ENCODE measurements at regions not wholly inside any gene's neighbourhood (a gene's known extent, or its start where the extent isn't known, plus 50 kb on each side); places are given as distances from the start of the nearest gene placed in this dataset.

DNA sequence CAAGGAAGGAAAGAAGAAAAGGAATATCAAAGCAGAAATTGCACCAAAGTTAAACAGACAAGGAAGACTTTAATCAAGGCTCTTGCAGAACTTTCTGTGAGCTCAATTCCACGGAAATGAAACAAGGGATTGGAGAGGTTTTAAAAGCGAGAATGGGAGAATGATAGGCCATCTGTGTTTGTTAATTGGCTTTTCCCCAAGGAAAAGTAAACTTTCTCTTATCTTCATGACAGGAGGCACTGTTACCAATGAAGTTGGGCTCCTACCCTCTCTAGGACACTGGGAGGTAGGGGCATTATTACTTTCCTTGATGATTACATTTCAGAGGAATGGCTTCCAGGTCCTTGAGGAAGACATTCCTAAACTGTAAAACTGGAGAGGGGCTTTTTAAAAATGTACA lies 328.8 kb upstream of the NWD2 start:
- H3K4me1 Mint-ChIP-seq, result no peaks in the 10 kb centered on the region
- intact Hi-C loops (cut with DNase I, micrococcal nuclease), result no loop called here
- ATAC-seq (no peak), DNase-seq (no peak)
- no peaks in the 10 kb centered on the region for H3K9me3 Mint-ChIP-seq (ENCODE audit: low read depth)
- ChIA-PET POLR2A (no interaction called here), CTCF (no interaction called here)
- no peak overlapping the region for H3K27ac Mint-ChIP-seq
- H3K36me3 Mint-ChIP-seq (ENCODE audit: low read depth), result no peaks in the 10 kb centered on the region
- H3K4me3 Mint-ChIP-seq, result no peak overlapping the region
- H3K27me3 Mint-ChIP-seq, result no peaks in the 10 kb centered on the region

DNA sequence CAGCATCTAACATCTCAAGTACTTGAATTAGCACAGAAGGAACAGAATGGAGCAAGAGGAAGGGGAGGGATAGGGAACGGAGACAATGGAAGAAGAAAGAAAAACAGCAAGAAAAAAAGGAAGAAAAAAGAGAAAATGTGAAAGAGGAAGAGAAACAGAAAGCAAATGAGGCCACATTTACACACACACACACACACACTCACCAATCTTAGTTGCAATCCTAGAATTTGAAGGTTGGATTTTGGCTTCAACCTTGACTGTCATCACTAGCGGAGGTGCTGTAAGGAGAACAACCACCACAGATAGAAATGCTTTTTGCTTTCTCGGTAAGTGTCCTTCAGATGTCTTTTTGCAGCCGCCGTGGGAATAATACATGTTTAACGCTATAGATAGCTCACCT lies 327.1 kb upstream of the NWD2 start:
- Mint-ChIP-seq H3K27me3 (no peaks in the 10 kb centered on the region), H3K4me1 (no peaks in the 10 kb centered on the region), H3K36me3 (ENCODE audit: low read depth) (no peaks in the 10 kb centered on the region), H3K9me3 (ENCODE audit: low read depth) (no peaks in the 10 kb centered on the region), H3K27ac (no peak overlapping the region), H3K4me3 (no peak overlapping the region)
- POLR2A ChIA-PET, result no interaction called here
- ATAC-seq (no peak), DNase-seq (no peak)
- intact Hi-C loops (cut with DNase I, micrococcal nuclease), result no loop called here
- CTCF ChIA-PET, result no interaction called here

DNA sequence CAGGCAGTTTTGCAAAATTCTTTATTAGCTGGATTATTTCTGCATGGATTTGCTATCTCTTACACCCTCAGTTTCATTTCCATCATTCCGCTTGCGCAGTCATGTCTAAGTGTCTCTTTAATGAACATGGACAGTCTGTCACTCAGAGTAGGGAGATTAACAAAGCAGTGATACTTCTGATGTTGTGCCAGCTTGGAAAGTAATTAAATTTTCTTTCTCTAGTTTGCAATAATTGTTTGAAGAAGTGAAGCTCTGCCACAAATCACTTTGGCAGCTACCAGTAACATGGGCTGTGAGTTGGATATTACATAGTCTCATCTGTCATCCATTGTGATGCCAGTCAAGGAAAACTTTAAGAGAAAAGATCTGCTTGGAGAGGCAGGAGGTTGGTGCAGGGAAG lies 324.8 kb upstream of the NWD2 start:
- POLR2A ChIA-PET, result no interaction called here
- no peaks in the 10 kb centered on the region for H3K27me3 Mint-ChIP-seq
- H3K4me3 Mint-ChIP-seq, result no peak overlapping the region
- CTCF ChIA-PET, result interaction anchor here (0.6 kb wide), 1 partner anchor 15 kb away, joined by 4 read pairs; no protein-coding TSS in a partner anchor
- intact Hi-C loops (cut with DNase I, micrococcal nuclease), result no loop called here
- ATAC-seq (no peak), DNase-seq (no peak)
- H3K4me1 Mint-ChIP-seq, result no peaks in the 10 kb centered on the region
- no peaks in the 10 kb centered on the region for H3K36me3 Mint-ChIP-seq (ENCODE audit: low read depth)
- H3K9me3 Mint-ChIP-seq (ENCODE audit: low read depth), result no peaks in the 10 kb centered on the region
- H3K27ac Mint-ChIP-seq, result no peak overlapping the region

DNA sequence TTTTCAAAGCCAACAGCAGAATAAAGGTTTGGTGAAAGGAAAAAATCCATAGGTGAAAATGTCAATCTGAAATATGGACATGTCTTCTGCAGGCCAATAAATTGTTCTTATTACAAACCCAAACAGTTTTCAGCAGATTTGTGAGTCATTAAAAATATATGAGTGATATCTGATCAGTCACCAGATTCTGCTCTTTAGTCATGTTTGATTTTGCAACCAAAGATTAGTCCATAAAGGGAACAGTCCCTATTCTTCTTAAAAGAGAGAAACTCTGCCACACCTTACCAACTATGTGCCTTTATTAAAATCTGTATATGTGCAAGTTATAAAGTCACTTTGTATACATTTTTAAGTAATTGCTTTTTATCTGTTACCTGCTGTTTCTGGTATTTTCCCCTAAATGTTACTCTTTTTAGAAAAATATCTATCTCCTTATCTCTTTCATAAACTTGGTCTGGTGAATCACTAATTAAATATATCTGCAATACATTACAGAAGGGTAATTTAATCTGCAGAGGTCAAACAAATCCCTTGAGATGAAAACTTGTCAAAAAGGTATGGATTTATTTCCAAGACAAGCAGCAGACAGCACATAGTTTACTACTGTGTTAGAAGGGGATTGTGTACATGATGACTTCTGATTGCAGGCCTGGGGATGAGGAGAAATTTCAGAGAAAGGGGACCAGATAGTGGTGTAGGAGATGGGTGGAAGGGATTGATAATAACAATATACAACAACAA lies 322.9 kb upstream of the NWD2 start:
- intact Hi-C loops (cut with DNase I, micrococcal nuclease), result no loop called here
- ATAC-seq, result no peak
- H3K27ac Mint-ChIP-seq, result no peak overlapping the region
- H3K4me1 Mint-ChIP-seq, result no peaks in the 10 kb centered on the region
- H3K27me3 Mint-ChIP-seq, result no peaks in the 10 kb centered on the region
- DNase-seq, result no peak
- H3K9me3 Mint-ChIP-seq (ENCODE audit: low read depth), result no peaks in the 10 kb centered on the region
- CTCF ChIA-PET, result no interaction called here
- no peak overlapping the region for H3K4me3 Mint-ChIP-seq
- POLR2A ChIA-PET, result no interaction called here
- no peaks in the 10 kb centered on the region for H3K36me3 Mint-ChIP-seq (ENCODE audit: low read depth)

- Mint-ChIP-seq H3K4me1 (no peaks in the 10 kb centered on the region), H3K36me3 (ENCODE audit: low read depth) (no peaks in the 10 kb centered on the region), H3K27ac (no peak overlapping the region), H3K4me3 (no peak overlapping the region), H3K27me3 (peaks cover 4% of the 10 kb centered on the region), H3K9me3 (ENCODE audit: low read depth) (peaks cover 2% of the 10 kb centered on the region)
- intact Hi-C loops (cut with DNase I, micrococcal nuclease), result no loop called here
- ATAC-seq (no peak), DNase-seq (no peak)
- CTCF ChIA-PET, result no interaction called here
- POLR2A ChIA-PET, result no interaction called here
Observed at GRCh38 chr4:36930562-36931111, 313.9 kb upstream of the NWD2 start.

DNA sequence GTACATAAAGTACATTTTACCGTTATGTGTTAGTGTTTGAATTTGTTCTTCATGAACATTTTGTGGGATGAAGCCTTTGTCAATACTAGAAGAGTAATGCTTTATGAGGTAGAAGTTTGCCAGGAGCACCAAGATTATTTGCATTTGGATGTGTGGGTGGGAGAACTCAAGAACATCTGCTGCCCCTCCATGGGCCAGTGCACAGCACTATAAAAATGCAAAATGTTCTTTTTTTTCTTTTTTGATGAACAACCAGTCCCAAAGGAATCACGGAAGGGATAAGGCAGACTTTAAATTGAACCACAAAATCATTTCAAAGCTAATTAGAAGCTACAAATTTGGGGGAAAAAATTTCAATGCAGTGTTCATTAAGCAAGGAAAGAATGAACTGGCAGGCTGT lies 300.3 kb upstream of the NWD2 start:
- H3K27ac Mint-ChIP-seq, result no peak overlapping the region
- no peaks in the 10 kb centered on the region for H3K36me3 Mint-ChIP-seq (ENCODE audit: low read depth)
- no peak overlapping the region for H3K4me3 Mint-ChIP-seq
- H3K27me3 Mint-ChIP-seq, result no peaks in the 10 kb centered on the region
- ChIA-PET CTCF (no interaction called here), POLR2A (no interaction called here)
- no peak for DNase-seq
- no peaks in the 10 kb centered on the region for H3K4me1 Mint-ChIP-seq
- no peaks in the 10 kb centered on the region for H3K9me3 Mint-ChIP-seq (ENCODE audit: low read depth)
- intact Hi-C loops (cut with DNase I, micrococcal nuclease), result no loop called here
- ATAC-seq, result no peak

- ATAC-seq, result no peak
- Mint-ChIP-seq H3K9me3 (ENCODE audit: low read depth) (no peaks in the 10 kb centered on the region), H3K27ac (no peak overlapping the region), H3K4me3 (no peak overlapping the region), H3K36me3 (ENCODE audit: low read depth) (no peaks in the 10 kb centered on the region), H3K4me1 (no peaks in the 10 kb centered on the region), H3K27me3 (no peaks in the 10 kb centered on the region)
- DNase-seq, result no peak
- intact Hi-C loops (cut with DNase I, micrococcal nuclease), result no loop called here
- POLR2A ChIA-PET, result no interaction called here
- CTCF ChIA-PET, result no interaction called here
Observed at GRCh38 chr4:36961420-36961819, 283.1 kb upstream of the NWD2 start.

DNA sequence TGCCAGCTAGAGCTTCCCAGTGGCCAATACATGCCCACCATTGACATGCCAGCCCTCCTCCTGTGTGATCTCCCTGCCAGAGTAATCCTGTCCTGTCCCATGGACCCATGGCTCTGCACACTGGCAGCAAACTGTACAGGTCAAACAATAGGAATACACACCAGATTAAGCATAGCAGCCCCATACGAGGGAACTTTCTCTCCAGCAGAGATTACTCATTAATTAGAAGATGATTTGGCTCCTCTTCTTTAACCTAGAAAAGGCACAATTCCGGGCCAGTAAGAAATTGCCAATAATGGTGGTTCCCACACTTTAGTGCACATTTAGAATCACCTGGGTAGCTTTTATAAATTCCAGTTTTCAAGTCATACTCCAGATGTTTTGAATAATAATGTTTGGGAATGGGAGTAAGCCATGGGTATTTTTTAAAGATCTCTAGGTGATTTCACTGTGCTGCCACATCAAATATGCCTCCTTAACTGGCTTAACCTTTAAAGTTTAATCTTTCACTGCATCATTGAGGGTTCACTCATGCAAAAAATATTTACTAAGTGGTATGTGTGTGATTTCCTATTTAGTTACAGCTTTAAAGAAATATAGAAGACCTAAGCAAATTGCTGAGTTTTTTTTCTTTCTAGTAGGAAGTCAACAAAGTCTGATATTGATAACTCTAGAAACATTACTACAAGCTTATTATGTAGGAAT lies 277.6 kb upstream of the NWD2 start:
- Mint-ChIP-seq H3K27me3 (peaks cover 3% of the 10 kb centered on the region), H3K27ac (no peak overlapping the region), H3K9me3 (ENCODE audit: low read depth) (no peaks in the 10 kb centered on the region), H3K4me1 (no peaks in the 10 kb centered on the region), H3K4me3 (no peak overlapping the region), H3K36me3 (ENCODE audit: low read depth) (no peaks in the 10 kb centered on the region)
- ChIA-PET POLR2A (no interaction called here), CTCF (interaction anchor here (0.7 kb wide), 1 partner anchor 713 kb away, joined by 3 read pairs; no protein-coding TSS in a partner anchor)
- DNase-seq, result no peak
- intact Hi-C loops (cut with DNase I, micrococcal nuclease), result no loop called here
- ATAC-seq, result no peak

DNA sequence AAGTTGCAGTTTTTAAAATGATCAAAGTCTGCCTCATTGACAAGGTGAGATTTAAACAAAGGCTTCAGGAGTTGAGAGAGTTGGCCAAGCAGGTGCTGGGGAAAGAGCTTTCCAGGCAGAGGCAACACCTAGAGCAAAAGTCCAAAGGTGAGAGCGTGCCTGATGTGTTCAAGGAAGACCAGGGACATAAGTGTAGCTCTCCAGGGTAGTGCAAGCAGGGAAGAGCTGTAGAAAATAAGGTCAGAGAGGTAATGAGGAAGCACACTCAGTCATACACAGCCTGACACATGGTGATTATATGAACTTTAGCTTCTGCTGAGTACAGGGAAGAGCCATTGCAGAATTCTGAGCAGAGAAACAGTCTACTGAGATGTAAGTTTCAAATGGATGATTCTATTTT lies 265.0 kb upstream of the NWD2 start:
- Mint-ChIP-seq H3K4me3 (no peak overlapping the region), H3K27me3 (no peaks in the 10 kb centered on the region), H3K27ac (no peak overlapping the region), H3K4me1 (no peaks in the 10 kb centered on the region), H3K9me3 (ENCODE audit: low read depth) (no peaks in the 10 kb centered on the region), H3K36me3 (ENCODE audit: low read depth) (no peaks in the 10 kb centered on the region)
- POLR2A ChIA-PET, result no interaction called here
- intact Hi-C loops (cut with DNase I, micrococcal nuclease), result no loop called here
- CTCF ChIA-PET, result no interaction called here
- ATAC-seq, result no peak
- DNase-seq, result no peak

- intact Hi-C loops (cut with DNase I, micrococcal nuclease), result no loop called here
- H3K4me1 Mint-ChIP-seq, result no peaks in the 10 kb centered on the region
- no peak overlapping the region for H3K4me3 Mint-ChIP-seq
- ATAC-seq (no peak), DNase-seq (no peak)
- ChIA-PET POLR2A (no interaction called here), CTCF (no interaction called here)
- peaks cover 6% of the 10 kb centered on the region for H3K9me3 Mint-ChIP-seq (ENCODE audit: low read depth)
- peaks cover 2% of the 10 kb centered on the region for H3K27me3 Mint-ChIP-seq
- no peaks in the 10 kb centered on the region for H3K36me3 Mint-ChIP-seq (ENCODE audit: low read depth)
- H3K27ac Mint-ChIP-seq, result no peak overlapping the region
Observed at GRCh38 chr4:36990128-36990872, 254.2 kb upstream of the NWD2 start.

DNA sequence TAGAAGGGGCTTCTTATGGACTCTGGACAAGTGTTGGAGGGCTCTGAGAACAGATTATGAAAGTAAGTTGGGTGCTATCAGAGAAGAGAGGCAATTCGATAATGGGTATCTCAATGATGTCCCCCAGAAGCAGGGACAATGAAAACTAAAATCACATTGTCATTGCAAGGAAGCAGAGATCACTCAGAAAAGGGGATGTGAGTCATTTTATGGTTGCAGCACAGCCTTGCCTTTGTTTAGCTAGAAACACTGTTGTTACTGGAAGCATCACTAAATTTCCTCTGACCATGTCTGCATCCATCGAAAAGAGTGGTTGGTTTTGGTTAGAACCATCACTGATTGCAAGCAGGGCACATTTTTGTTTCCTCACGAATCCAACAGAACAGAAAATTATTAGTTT lies 246.8 kb upstream of the NWD2 start:
- DNase-seq (no peak), ATAC-seq (no peak)
- POLR2A ChIA-PET, result no interaction called here
- H3K9me3 Mint-ChIP-seq (ENCODE audit: low read depth), result peaks cover 2% of the 10 kb centered on the region
- H3K4me3 Mint-ChIP-seq, result no peak overlapping the region
- H3K36me3 Mint-ChIP-seq (ENCODE audit: low read depth), result no peaks in the 10 kb centered on the region
- intact Hi-C loops (cut with DNase I, micrococcal nuclease), result no loop called here
- H3K27me3 Mint-ChIP-seq, result peaks cover 1% of the 10 kb centered on the region
- H3K4me1 Mint-ChIP-seq, result no peaks in the 10 kb centered on the region
- CTCF ChIA-PET, result no interaction called here
- no peak overlapping the region for H3K27ac Mint-ChIP-seq

GRCh38 chr4:37000281-37000680 lies 244.3 kb upstream of the NWD2 start:
- no peaks in the 10 kb centered on the region for H3K36me3 Mint-ChIP-seq (ENCODE audit: low read depth)
- intact Hi-C loops (cut with DNase I, micrococcal nuclease), result no loop called here
- ChIA-PET POLR2A (no interaction called here), CTCF (no interaction called here)
- ATAC-seq, result no peak
- H3K27ac Mint-ChIP-seq, result no peak overlapping the region
- DNase-seq, result no peak
- no peak overlapping the region for H3K4me3 Mint-ChIP-seq
- H3K27me3 Mint-ChIP-seq, result peaks cover 1% of the 10 kb centered on the region
- H3K9me3 Mint-ChIP-seq (ENCODE audit: low read depth), result peaks cover 2% of the 10 kb centered on the region
- H3K4me1 Mint-ChIP-seq, result no peaks in the 10 kb centered on the region

All from activated CD4-positive, alpha-beta T cell treated with anti-CD3 and anti-CD28 coated beads for 36 hours (primary cell).